ENCODE measurements at regions not wholly inside any gene's neighbourhood (a gene's known extent, or its start where the extent isn't known, plus 50 kb on each side); places are given as distances from the start of the nearest gene placed in this dataset.
"Not testable (repeated sequence)": the region's sequence is repeated elsewhere in the genome, so short reads cannot be mapped to it uniquely, and the experiment has no call there.

DNA sequence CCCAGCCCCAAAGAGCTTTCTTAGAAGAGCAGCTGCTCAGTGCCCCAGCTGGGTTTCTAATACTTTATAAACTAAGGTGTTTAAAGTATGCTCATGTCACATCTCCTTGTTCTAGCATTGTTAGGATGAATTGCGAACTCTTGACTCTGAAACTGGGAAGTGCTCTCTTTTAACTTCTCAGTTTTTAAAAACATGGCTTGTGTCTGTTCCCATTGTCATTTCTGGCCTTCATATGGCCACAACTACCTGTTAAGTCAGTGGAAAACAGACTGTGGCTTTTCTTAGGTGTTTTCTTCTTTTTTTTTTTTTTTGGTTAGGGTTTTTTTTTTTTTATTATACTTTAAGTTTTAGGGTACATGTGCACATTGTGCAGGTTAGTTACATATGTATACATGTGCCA lies 164.7 kb downstream of the KCNRG start (continued):
- TF ChIP-seq TCF4 (CRISPR knock-in tag; IDR thresholded peaks at IDR 0.05; ENCODE audit: borderline replicate concordance): no peak
- no peak for TF ChIP-seq ZNF565 (CRISPR knock-in tag; conservative IDR thresholded peaks at IDR 0.05; ENCODE audit: low read depth)
- TF ChIP-seq ESRRG (CRISPR knock-in tag; IDR thresholded peaks at IDR 0.05): no peak
- no peak for TF ChIP-seq OSR1 (CRISPR knock-in tag; IDR thresholded peaks at IDR 0.05)
- TF ChIP-seq, protein P1, sequence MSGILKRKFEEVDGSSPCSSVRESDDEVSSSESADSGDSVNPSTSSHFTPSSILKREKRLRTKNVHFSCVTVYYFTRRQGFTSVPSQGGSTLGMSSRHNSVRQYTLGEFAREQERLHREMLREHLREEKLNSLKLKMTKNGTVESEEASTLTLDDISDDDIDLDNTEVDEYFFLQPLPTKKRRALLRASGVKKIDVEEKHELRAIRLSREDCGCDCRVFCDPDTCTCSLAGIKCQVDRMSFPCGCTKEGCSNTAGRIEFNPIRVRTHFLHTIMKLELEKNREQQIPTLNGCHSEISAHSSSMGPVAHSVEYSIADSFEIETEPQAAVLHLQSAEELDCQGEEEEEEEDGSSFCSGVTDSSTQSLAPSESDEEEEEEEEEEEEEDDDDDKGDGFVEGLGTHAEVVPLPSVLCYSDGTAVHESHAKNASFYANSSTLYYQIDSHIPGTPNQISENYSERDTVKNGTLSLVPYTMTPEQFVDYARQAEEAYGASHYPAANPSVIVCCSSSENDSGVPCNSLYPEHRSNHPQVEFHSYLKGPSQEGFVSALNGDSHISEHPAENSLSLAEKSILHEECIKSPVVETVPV (CRISPR knock-in tag; IDR thresholded peaks at IDR 0.05): no peak
- no peak for TF ChIP-seq ZFP30 (CRISPR knock-in tag; IDR thresholded peaks at IDR 0.05)

- ATAC-seq: not testable (repeated sequence)
Observed at GRCh38 chr13:50185769-50186763, 170.8 kb downstream of the KCNRG start.

- ATAC-seq: no peak
Observed at GRCh38 chr13:50187352-50188029, 172.2 kb downstream of the KCNRG start.

More at GRCh38 chr13:50187352-50188029, 172.2 kb downstream of the KCNRG start:
- TF ChIP-seq RARB (CRISPR knock-in tag; IDR thresholded peaks at IDR 0.05) (no peak), ISL1 (CRISPR knock-in tag; IDR thresholded peaks at IDR 0.05) (no peak), POU6F1 (CRISPR knock-in tag; IDR thresholded peaks at IDR 0.05; ENCODE audit: borderline replicate concordance, low read depth) (no peak), PPARA (CRISPR knock-in tag; IDR thresholded peaks at IDR 0.05; ENCODE audit: borderline replicate concordance) (no peak), TCF4 (CRISPR knock-in tag; IDR thresholded peaks at IDR 0.05; ENCODE audit: borderline replicate concordance) (no peak), OSR1 (CRISPR knock-in tag; IDR thresholded peaks at IDR 0.05) (no peak), BACH2 (CRISPR knock-in tag; IDR thresholded peaks at IDR 0.05; ENCODE audit: borderline replicate concordance) (no peak), ZFP30 (CRISPR knock-in tag; IDR thresholded peaks at IDR 0.05) (no peak), ZNF8 (CRISPR knock-in tag; IDR thresholded peaks at IDR 0.05) (no peak), PATZ1 (CRISPR knock-in tag; IDR thresholded peaks at IDR 0.05; ENCODE audit: borderline replicate concordance) (no peak), GLIS3 (CRISPR knock-in tag; IDR thresholded peaks at IDR 0.05) (no peak), ZC3H10 (CRISPR knock-in tag; IDR thresholded peaks at IDR 0.05) (no peak), ESRRG (CRISPR knock-in tag; IDR thresholded peaks at IDR 0.05) (no peak), ZNF565 (CRISPR knock-in tag; conservative IDR thresholded peaks at IDR 0.05; ENCODE audit: low read depth) (no peak), SNAI2 (CRISPR knock-in tag; IDR thresholded peaks at IDR 0.05) (no peak), TOX (CRISPR knock-in tag; IDR thresholded peaks at IDR 0.05; ENCODE audit: borderline replicate concordance) (no peak)
- TF ChIP-seq, protein P2, sequence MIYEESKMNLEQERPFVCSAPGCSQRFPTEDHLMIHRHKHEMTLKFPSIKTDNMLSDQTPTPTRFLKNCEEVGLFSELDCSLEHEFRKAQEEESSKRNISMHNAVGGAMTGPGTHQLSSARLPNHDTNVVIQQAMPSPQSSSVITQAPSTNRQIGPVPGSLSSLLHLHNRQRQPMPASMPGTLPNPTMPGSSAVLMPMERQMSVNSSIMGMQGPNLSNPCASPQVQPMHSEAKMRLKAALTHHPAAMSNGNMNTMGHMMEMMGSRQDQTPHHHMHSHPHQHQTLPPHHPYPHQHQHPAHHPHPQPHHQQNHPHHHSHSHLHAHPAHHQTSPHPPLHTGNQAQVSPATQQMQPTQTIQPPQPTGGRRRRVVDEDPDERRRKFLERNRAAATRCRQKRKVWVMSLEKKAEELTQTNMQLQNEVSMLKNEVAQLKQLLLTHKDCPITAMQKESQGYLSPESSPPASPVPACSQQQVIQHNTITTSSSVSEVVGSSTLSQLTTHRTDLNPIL (CRISPR knock-in tag; IDR thresholded peaks at IDR 0.05; ENCODE audit: low read depth): no peak
- TF ChIP-seq, protein P3, sequence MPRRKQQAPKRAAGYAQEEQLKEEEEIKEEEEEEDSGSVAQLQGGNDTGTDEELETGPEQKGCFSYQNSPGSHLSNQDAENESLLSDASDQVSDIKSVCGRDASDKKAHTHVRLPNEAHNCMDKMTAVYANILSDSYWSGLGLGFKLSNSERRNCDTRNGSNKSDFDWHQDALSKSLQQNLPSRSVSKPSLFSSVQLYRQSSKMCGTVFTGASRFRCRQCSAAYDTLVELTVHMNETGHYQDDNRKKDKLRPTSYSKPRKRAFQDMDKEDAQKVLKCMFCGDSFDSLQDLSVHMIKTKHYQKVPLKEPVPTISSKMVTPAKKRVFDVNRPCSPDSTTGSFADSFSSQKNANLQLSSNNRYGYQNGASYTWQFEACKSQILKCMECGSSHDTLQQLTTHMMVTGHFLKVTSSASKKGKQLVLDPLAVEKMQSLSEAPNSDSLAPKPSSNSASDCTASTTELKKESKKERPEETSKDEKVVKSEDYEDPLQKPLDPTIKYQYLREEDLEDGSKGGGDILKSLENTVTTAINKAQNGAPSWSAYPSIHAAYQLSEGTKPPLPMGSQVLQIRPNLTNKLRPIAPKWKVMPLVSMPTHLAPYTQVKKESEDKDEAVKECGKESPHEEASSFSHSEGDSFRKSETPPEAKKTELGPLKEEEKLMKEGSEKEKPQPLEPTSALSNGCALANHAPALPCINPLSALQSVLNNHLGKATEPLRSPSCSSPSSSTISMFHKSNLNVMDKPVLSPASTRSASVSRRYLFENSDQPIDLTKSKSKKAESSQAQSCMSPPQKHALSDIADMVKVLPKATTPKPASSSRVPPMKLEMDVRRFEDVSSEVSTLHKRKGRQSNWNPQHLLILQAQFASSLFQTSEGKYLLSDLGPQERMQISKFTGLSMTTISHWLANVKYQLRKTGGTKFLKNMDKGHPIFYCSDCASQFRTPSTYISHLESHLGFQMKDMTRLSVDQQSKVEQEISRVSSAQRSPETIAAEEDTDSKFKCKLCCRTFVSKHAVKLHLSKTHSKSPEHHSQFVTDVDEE (CRISPR knock-in tag; IDR thresholded peaks at IDR 0.05): no peak

Measured in SK-N-SH treated with all-trans-retinoic acid at 6 μM for 48 hours (cell line).